ENCODE measurements at regions not wholly inside any gene's neighbourhood (a gene's known extent, or its start where the extent isn't known, plus 50 kb on each side); places are given as distances from the start of the nearest gene placed in this dataset.

- TF ChIP-seq CTCF (IDR thresholded peaks at IDR 0.05; ENCODE audit: insufficient read depth, low read depth, low read length) (no peak), EZH2 (IDR thresholded peaks at IDR 0.05; ENCODE audit: insufficient read depth, low read length) (no peak)
These were observed 670.9 kb downstream of the GATA3 start for GRCh38 chr10:8725343-8725742.
